ENCODE measurements at regions not wholly inside any gene's neighbourhood (a gene's known extent, or its start where the extent isn't known, plus 50 kb on each side); places are given as distances from the start of the nearest gene placed in this dataset.
"Not testable (repeated sequence)": the region's sequence is repeated elsewhere in the genome, so short reads cannot be mapped to it uniquely, and the experiment has no call there.

GRCh38 chr5:105036814-105037213, 1474.2 kb upstream of the NUDT12 start:
- not testable (repeated sequence) for DNase-seq

GRCh38 chr5:105034401-105034763, 1471.8 kb upstream of the NUDT12 start:
- no peak for DNase-seq

DNA sequence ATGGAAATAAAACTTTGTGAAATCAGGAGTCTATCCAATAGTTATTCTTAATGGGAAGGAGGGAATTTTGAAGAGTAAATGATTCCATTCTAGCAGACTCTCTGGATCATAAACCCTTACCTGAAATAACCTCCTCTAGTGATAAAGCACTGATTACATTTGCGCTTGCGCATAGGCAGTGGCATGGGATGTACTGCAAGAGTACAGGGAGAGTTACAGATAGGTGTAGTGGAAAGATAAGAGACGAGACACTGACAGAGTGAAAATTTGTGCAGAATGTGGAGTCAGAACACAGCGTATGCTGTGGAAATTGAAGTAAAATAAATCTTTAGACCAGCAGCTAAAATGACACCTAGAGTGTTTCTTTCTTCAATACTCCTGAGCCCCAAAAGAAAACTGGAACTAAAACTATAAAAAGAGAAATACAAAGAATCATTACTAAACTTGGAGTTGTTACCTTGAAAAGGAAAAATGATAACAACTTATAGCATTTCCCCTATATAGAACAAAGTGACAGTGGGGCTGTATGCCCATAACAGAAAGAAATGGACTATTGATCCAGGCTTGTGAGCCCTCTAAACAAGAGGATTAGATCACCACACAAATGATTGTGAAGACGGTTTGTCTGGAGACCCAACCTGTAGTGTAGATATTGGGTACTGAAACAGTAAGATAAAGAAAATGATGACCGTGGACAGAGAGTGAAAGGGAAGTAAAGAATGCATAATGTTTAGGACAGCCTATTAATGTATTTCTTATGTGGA, 1471.2 kb upstream of the NUDT12 start:
- no peak for DNase-seq

GRCh38 chr5:105032917-105033316, 1470.3 kb upstream of the NUDT12 start:
- no peak for DNase-seq

DNA sequence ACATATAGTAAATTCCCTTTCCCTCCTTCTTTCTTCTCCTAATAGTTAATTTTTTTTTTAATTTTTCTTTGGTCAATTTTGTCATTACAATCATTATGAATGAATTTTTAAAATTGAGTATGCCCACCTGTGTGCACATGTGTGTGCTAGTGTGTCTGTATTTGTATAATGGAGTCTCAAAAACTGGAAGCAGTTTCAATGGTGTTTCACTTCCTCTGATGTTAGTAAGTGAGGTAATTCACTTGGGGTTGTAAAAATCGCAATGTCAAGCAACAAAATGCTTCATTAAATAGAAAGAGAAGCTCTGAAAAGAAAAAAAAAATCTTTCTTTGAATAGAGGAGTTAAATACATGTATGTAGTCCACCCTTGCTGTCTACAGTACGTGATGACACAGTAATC, 1467.6 kb upstream of the NUDT12 start:
- DNase-seq = no peak

DNA sequence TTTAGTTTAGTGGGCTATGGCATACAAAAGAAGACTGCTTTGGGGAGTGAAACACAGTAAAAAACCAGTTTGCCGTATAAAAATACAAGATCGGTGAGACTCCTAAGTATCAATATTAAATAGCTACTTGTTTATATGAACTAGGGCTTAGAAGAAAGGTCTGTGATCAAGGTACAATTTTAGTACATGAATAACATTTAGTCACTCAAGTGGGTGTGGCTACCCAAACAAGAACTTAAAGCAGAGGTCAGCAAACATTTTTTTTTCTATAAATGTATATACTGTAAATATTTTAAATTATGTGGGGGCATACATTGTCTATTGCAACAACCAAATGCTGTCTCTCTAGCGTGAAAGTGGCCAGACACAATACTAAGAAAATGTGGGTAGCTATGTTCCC, 1452.5 kb upstream of the NUDT12 start:
- DNase-seq = no peak

DNA sequence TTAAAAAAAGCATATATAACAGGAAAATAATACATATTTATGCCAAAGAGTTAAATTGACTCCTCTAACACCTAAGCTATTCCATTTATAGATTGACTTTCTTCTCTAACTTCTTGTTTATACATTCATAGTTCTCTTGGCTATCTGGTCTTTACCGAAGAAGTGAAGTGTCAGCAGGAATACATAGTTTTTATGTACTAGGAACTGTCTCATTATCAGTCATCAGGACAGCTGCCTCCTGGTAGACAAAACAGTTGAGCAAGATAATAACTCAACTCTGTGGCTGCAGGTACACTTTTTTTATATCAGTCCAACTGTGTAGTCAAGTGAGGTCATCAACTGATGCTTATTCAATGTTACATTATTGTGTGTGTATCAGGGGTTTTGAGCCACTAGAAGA, 1436.0 kb upstream of the NUDT12 start:
- DNase-seq = no peak

DNA sequence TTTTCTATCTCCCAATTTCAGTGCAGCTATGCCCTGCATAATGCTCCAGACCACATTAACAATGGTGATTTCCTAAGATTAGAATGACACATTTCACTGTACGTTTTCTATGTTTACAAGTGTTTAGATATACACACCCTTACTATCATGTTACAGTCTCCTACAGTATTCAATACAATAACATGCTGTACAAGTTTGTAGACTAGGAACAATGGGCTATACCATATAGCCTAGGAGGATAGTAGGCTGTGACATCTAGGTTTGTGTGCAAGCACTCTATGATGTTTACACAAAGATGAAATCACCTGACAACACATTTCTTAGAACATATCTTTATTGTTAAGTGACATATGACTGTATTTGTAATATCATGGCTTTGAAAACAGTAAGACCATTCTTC, 1435.6 kb upstream of the NUDT12 start:
- no peak for DNase-seq

DNA sequence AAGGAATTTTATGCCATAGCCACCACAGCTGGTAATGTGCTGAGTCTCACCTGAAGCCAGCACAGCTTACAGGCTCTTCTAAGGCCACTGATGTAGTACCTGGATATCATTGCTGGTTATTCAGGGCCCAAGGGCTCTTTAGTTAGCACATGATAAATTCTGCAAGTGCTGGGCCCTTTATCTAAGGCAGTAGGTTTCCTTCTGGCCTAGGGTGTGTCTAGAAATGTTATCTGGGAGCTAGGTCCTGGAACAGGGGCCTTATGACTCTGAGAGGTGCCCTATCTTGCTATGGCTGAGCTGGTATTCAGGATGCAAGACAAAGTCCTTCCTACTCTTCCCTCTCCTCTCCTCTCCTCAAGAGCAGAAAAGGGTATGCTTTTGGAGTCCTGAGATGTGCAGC, 1424.5 kb upstream of the NUDT12 start:
- no peak for DNase-seq

DNA sequence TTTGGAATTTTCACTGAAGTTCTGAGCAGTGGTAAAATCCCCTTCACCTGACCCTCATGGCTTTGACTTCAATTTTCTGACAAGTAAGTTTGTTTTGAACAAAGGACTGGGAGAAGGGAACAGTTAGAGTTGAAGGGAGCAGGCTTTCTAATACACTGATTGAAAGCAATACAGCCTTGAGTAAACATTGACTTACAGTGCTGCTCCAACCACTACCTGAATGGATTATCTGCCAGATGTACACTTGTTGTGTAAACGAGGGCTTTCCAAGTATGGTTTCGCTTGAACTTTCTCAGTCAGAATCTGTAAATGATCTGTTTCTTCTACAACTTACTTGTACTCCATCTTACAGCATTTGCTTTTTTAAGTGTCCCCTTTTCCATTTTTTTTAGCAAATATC, 1414.9 kb upstream of the NUDT12 start:
- no peak for DNase-seq

- DNase-seq = no peak
Measured at GRCh38 chr5:104967806-104968410, 1405.3 kb upstream of the NUDT12 start.

DNA sequence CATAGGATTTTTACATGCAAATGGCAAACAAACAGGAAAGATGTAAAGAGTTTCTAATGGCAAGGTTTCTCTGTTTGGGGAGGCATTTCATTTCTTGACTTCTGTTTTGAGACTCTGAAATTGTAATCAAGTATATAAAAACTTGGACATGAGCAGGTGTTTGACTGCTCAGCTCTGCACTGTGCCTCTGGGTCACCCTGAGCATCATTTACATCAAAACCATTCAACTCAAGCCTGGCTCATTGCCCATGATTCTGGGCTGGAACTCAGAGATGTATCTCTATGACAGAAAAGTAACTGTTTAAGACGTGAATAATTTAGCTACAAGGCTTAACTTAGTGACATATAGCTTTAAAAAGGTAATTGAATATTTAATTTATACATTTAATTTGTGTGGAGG, 1402.4 kb upstream of the NUDT12 start:
- DNase-seq = no peak

- DNase-seq = no peak
Measured at GRCh38 chr5:104955479-104955878, 1392.9 kb upstream of the NUDT12 start.

DNA sequence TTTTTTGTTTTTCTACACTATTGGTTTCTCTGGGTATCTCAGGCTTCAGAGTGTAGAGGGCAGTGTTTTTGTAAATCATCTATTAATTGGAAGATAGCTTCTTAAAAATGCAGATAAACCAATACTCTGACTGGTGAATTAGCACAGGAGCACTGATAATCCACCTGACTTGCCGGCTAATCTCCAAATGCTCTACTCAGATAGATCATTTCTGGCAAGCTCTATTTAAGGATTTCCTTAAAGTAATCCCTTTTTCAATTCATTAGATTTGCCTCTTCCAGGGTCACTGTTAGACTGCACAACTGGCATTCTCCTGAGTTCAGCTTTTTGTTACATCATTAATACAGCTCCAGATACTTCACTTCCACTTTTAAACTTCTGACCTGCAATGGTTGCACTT, 1390.3 kb upstream of the NUDT12 start:
- DNase-seq = no peak

GRCh38 chr5:104951829-104952228, 1389.2 kb upstream of the NUDT12 start:
- no peak for DNase-seq

DNA sequence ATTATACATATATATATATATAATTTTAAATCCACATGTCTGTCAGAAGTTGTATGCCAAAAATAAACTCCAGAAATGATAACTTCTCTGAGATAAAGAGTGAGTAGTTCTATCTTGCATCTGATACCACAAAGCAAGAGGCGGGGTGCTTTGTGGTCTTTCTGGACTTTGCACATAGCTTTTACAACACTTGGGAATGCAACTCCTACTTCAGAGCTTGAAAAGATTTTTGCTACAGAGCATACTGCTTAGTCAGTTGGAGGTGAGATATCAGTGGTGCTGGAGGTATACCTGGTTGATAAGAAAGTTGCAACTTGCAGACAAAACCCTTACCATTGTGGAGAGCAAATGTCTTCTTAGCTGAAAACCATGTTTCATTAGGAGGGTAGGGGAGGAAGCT, 1384.5 kb upstream of the NUDT12 start:
- DNase-seq = no peak

DNA sequence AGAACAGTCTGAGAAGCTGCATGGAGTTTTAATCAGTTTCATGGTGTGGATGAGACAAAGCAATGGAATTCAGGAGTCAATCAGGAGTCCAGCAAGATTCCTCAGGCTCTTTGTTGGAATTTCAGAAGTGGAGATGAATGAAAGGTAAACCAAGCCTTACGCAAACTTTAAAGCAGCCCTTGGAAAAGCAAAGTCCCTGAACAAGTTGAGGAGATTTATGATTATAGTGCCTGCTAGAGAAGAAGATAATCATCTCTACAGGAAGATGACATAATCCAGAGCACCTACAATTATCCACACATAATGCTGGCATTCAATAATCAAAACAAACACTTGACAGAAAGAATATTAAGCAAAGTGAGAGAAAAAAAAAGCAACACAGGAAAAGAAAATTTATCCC, 1380.1 kb upstream of the NUDT12 start:
- DNase-seq = no peak

GRCh38 chr5:104941030-104941645, 1378.5 kb upstream of the NUDT12 start:
- no peak for DNase-seq

DNA sequence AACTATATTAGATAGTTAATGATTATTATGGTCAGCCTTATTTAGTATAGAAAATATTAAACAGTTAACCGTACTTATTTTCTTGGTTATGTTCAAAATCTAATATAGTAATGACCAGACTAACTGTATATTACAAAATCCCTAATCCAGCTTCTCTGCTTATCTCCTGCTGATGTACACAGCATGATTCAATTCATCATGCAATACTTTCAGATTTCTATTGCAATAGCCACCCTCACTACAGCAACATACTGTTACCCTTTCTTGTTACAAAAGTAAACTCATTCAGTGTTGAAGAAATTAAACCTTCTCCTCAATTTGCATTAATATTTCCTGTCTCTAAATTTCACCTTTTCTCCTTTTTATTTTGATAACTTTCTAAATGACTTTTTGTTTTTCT, 1375.0 kb upstream of the NUDT12 start:
- DNase-seq = no peak

DNA sequence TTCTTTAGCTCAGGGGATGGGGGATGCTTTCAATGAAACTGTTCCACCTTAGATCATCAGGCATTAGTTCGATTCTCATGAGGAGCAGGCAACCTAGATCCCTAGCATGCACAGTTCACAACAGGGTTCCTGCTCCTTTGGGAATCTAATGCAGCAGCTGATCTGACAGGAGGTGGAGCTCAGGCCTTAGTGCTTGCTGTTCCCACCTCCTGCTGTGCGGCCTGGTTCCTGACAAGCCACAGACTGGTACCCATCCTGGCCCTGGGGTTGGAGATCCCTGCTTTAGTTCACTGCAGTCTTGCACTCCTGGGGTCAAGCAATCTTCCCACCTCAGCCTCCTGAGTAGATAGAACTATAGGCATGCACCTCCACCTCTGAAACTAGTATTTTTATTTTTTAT, 1369.8 kb upstream of the NUDT12 start:
- DNase-seq = no peak

DNA sequence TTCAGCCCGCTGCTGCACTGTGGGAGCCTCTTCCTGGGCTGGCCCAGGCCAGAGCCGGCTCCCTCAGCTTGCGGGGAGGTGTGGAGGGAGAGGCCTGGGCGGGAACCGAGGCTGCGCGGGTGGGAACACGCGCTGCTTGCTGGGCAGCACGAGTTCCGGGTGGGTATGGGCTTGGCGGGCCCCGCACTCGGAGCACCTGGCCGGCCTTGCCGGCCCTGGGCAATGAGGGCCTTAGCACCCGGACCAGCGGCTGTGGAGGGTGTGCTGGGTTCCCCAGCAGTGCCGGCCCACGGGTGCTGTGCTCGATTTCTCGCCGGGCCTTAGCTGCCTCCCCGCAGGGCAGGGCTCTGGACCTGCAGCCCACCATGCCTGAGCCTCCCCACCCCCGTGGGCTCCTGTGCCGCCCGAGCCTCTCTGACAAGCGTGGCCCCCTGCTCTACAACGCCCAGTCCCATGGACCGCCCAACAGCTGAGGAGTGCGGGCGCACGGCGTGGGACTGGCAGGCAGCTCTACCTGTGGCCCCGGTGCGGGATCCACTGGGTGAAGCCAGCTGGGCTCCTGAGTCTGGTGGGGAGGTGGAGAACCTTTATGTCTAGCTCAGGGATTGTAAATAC, 1366.4 kb upstream of the NUDT12 start:
- no peak for DNase-seq

DNA sequence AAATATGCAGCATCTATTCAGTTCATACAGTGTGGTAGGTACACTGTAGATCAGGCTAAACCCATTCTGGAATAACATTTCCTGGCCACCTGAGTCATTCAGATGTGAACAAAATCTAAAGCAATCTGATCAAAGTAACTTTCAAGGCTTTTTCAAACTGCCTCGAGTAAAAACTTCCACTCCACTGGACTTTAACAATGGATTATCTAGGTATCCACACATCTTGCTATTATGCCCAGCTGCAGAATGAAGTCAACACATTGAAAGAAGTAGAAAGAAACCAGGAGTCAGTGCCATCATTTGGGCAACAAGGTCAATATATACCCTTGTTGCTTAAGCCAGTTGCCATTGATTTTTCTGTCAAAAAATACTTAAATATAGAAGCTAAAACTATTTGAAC, 1352.6 kb upstream of the NUDT12 start:
- no peak for DNase-seq

DNA sequence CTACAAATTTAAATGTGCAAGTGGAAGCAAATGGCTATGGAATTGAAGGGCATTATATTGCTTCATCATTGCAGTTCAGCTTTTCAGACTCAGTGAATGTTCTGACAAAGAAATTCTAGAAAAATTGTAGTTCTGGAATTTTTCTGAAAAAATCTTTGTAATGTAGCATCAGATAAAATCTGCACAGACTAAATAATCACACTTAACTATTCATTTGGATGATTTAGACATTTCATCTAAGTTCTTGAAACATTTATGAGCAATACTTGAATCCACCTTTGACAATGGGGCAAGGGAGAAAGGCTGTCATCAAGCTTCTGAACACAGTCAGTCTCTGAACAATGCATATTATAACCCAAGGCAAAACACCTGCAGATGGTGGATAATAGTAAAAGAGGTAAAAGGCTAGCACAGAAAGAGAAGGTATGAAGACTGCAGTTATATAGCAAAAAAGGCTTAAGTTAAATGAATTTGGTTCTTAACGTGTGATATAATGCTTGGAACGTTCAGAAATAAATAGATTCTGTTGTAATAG, 1352.0 kb upstream of the NUDT12 start:
- DNase-seq = no peak

DNA sequence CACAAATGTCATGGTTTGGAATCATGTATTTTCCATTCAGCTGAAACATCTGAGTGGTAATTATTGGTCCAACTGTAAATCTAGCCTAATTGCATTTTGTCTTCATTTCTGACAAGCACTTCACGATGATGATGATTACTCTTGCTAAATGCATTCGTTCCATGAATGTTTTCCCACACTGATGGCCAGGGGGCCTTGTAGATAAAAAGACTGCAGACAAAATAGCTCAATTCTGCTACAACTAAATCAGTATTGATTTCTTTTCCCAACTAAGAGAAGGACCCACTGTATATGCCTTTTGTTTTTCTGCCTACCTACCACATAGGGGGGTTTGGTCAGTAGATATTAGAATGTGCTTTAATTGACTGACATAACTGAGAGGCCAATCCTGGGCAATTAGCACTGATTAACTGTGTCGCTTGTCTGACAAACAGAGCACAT, 1351.3 kb upstream of the NUDT12 start:
- no peak for DNase-seq

Measured in stimulated activated CD4-positive, alpha-beta T cell treated with anti-CD3 and anti-CD28 coated beads, Interleukin-1b, Interleukin-23, amount 100 ng/mL, for 48 hours (primary cell).